ENCODE measurements at regions not wholly inside any gene's neighbourhood (a gene's known extent, or its start where the extent isn't known, plus 50 kb on each side); places are given as distances from the start of the nearest gene placed in this dataset.
A peak's percentile ranks its signal among the peaks of the same experiment; 100 is the strongest.

- no peak for DNase-seq (ENCODE audit: low read depth in 1 of 2, low spot score in 1 of 2)
Observed at GRCh38 chr9:129250786-129251185, 72.7 kb upstream of the IER5L start.

- no peak for DNase-seq (ENCODE audit: low read depth in 1 of 2, low spot score in 1 of 2)
Observed at GRCh38 chr9:129247285-129248153, 69.5 kb upstream of the IER5L start.

- no peak for DNase-seq (ENCODE audit: low read depth in 1 of 2, low spot score in 1 of 2)
Observed at GRCh38 chr9:129245276-129245675, 67.2 kb upstream of the IER5L start.

GRCh38 chr9:129242971-129243561 is 65.0 kb upstream of the IER5L start:
- no peak for DNase-seq (ENCODE audit: low read depth in 1 of 2, low spot score in 1 of 2)

GRCh38 chr9:129242191-129242941 is 64.3 kb upstream of the IER5L start:
- no peak for DNase-seq (ENCODE audit: low read depth in 1 of 2, low spot score in 1 of 2)

- DNase-seq (ENCODE audit: low read depth in 1 of 2, low spot score in 1 of 2) = no peak
Observed at GRCh38 chr9:129241725-129242124, 63.7 kb upstream of the IER5L start.

- no peak for DNase-seq (ENCODE audit: low read depth in 1 of 2, low spot score in 1 of 2)
Observed at GRCh38 chr9:129240581-129241211, 62.6 kb upstream of the IER5L start.

- DNase-seq (ENCODE audit: low read depth in 1 of 2, low spot score in 1 of 2) = no peak
Observed at GRCh38 chr9:129239946-129240490, 62.0 kb upstream of the IER5L start.

GRCh38 chr9:129237803-129238202 is 59.7 kb upstream of the IER5L start:
- no peak for DNase-seq (ENCODE audit: low read depth in 1 of 2, low spot score in 1 of 2)

- peak in 1 of 2 donors; percentile 45 for DNase-seq (ENCODE audit: low read depth in 1 of 2, low spot score in 1 of 2)
Observed at GRCh38 chr9:129237164-129237611, 59.1 kb upstream of the IER5L start.

GRCh38 chr9:129236441-129237145 is 58.5 kb upstream of the IER5L start:
- DNase-seq (ENCODE audit: low read depth in 1 of 2, low spot score in 1 of 2) = no peak

- DNase-seq (ENCODE audit: low read depth in 1 of 2, low spot score in 1 of 2) = peak; percentile 24 to 25
Observed at GRCh38 chr9:129235931-129236331, 57.9 kb upstream of the IER5L start.

- no peak for DNase-seq (ENCODE audit: low read depth in 1 of 2, low spot score in 1 of 2)
Observed at GRCh38 chr9:129235041-129235930, 57.2 kb upstream of the IER5L start.

- DNase-seq (ENCODE audit: low read depth in 1 of 2, low spot score in 1 of 2) = no peak
Observed at GRCh38 chr9:129234491-129234890, 56.4 kb upstream of the IER5L start.

- no peak for DNase-seq (ENCODE audit: low read depth in 1 of 2, low spot score in 1 of 2)
Observed at GRCh38 chr9:129232839-129233591, 55.0 kb upstream of the IER5L start.

- no peak for DNase-seq (ENCODE audit: low read depth in 1 of 2, low spot score in 1 of 2)
Observed at GRCh38 chr9:129231759-129232158, 53.7 kb upstream of the IER5L start.

- DNase-seq (ENCODE audit: low read depth in 1 of 2, low spot score in 1 of 2) = no peak
Observed at GRCh38 chr9:129231022-129231739, 53.1 kb upstream of the IER5L start.

- no peak for DNase-seq (ENCODE audit: low read depth in 1 of 2, low spot score in 1 of 2)
Observed at GRCh38 chr9:129230302-129230701, 52.2 kb upstream of the IER5L start.

Data from stimulated activated CD4-positive, alpha-beta T cell treated with anti-CD3 and anti-CD28 coated beads, Interleukin-15, amount 100 ng/mL, for 1 hour (primary cell).